Karpas-422 (cell line): ENCODE measurements at regions not wholly inside any gene's neighbourhood (a gene's known extent, or its start where the extent isn't known, plus 50 kb on each side); places are given as distances from the start of the nearest gene placed in this dataset.
"Not testable (repeated sequence)": the region's sequence is repeated elsewhere in the genome, so short reads cannot be mapped to it uniquely, and the experiment has no call there.

Experiments used
- DNase-seq: peaks from one replicate; pipeline ENCODE4 v3.0.0-alpha.2; 2015
- H2AFZ ChIP-seq: fragments of 200-600 bp; sonication (generic); 2 replicates; pipeline ENCODE4 v1.6.1; 2014; ENCODE audit warnings: antibody characterized with exemption, low read length, mixed read lengths
- H3K27ac ChIP-seq: fragments of 200-600 bp; sonication (generic); 2 replicates; pipeline ENCODE4 v1.5.1; 2014; ENCODE audit warnings: mild to moderate bottlenecking, low read length, moderate library complexity
- H3K27me3 ChIP-seq: fragments of 200-600 bp; sonication (generic); 2 replicates; pipeline ENCODE4 v1.6.1; 2014; ENCODE audit warnings: low read length, mixed read lengths
- H3K36me3 ChIP-seq: fragments of 200-600 bp; sonication (generic); 2 replicates; pipeline ENCODE4 v1.6.1; 2014; ENCODE audit warnings: low read length, mixed read lengths; ENCODE audit not compliant: insufficient read depth
- H3K4me1 ChIP-seq: fragments of 200-600 bp; sonication (generic); 2 replicates; pipeline ENCODE4 v1.6.1; 2014; ENCODE audit warnings: mild to moderate bottlenecking, low read length, mixed read lengths
- H3K4me2 ChIP-seq: fragments of 200-600 bp; sonication (generic); 2 replicates; pipeline ENCODE4 v1.6.1; 2014; ENCODE audit warnings: low read length, low read depth, mild to moderate bottlenecking; ENCODE audit not compliant: poor library complexity, severe bottlenecking
- H3K4me3 ChIP-seq: fragments of 200-600 bp; sonication (generic); 2 replicates; pipeline ENCODE4 v1.5.1; 2014; ENCODE audit warnings: mild to moderate bottlenecking, antibody characterized with exemption, low read length, mixed read lengths
- H3K79me2 ChIP-seq: fragments of 200-600 bp; sonication (generic); 2 replicates; pipeline ENCODE4 v1.6.1; 2014; ENCODE audit warnings: mild to moderate bottlenecking, low read length, mixed read lengths
- H3K9ac ChIP-seq: fragments of 200-600 bp; sonication (generic); 2 replicates; pipeline ENCODE4 v1.6.0; 2014; ENCODE audit warnings: low read length
- H3K9me2 ChIP-seq: fragments of 200-600 bp; sonication (generic), shearing (Covaris generic); replicated peaks from 2 replicates; pipeline ENCODE4 v1.6.0; 2014; ENCODE audit warnings: mild to moderate bottlenecking, low read length, moderate library complexity; ENCODE audit not compliant: insufficient read depth
- H3K9me3 ChIP-seq: fragments of 300-700, 200-600 bp; sonication (generic); 2 replicates; pipeline ENCODE4 v1.6.1; 2014; ENCODE audit warnings: low read length, mixed read lengths
- H4K20me1 ChIP-seq: fragments of 200-600 bp; sonication (generic); 2 replicates; pipeline ENCODE4 v1.6.1; 2014; ENCODE audit warnings: mild to moderate bottlenecking, antibody characterized with exemption, low read length, low read depth; ENCODE audit not compliant: insufficient read depth

- no peak overlapping the region for H3K27ac ChIP-seq
- no peak overlapping the region for H2AFZ ChIP-seq
- no peak overlapping the region for H3K4me3 ChIP-seq
- H4K20me1 ChIP-seq = no peaks in the 10 kb centered on the region
- H3K4me2 ChIP-seq = no peak overlapping the region
- no peak overlapping the region for H3K9ac ChIP-seq
- H3K27me3 ChIP-seq = no peaks in the 10 kb centered on the region
- H3K4me1 ChIP-seq = no peaks in the 10 kb centered on the region
- 0 out of 2 replicates have a peak, but pooled peaks cover 2% of the 10 kb centered on the region for H3K9me3 ChIP-seq
- DNase-seq = no peak
- H3K36me3 ChIP-seq = no peaks in the 10 kb centered on the region
- H3K9me2 ChIP-seq = no peaks in the 10 kb centered on the region
- H3K79me2 ChIP-seq = no peaks in the 10 kb centered on the region
Measured at GRCh38 chr5:37954561-37954960, 114.7 kb upstream of the GDNF start.

GRCh38 chr5:37951946-37952721 lies 112.3 kb upstream of the GDNF start:
- Histone ChIP-seq H3K27me3 (no peaks in the 10 kb centered on the region), H3K4me3 (no peak overlapping the region), H3K9me2 (no peaks in the 10 kb centered on the region), H3K4me2 (no peak overlapping the region), H3K9ac (no peak overlapping the region), H3K79me2 (no peaks in the 10 kb centered on the region), H3K9me3 (no peaks in the 10 kb centered on the region), H3K36me3 (no peaks in the 10 kb centered on the region), H4K20me1 (no peaks in the 10 kb centered on the region), H3K27ac (no peak overlapping the region), H2AFZ (no peak overlapping the region), H3K4me1 (no peaks in the 10 kb centered on the region)
- DNase-seq = no peak

- no peak overlapping the region for H3K4me3 ChIP-seq
- H3K9me2 ChIP-seq = no peaks in the 10 kb centered on the region
- no peaks in the 10 kb centered on the region for H3K27me3 ChIP-seq
- H3K9ac ChIP-seq = no peak overlapping the region
- no peak overlapping the region for H3K4me2 ChIP-seq
- no peaks in the 10 kb centered on the region for H3K79me2 ChIP-seq
- no peaks in the 10 kb centered on the region for H4K20me1 ChIP-seq
- DNase-seq = no peak
- no peaks in the 10 kb centered on the region for H3K36me3 ChIP-seq
- no peak overlapping the region for H2AFZ ChIP-seq
- no peaks in the 10 kb centered on the region for H3K4me1 ChIP-seq
- H3K9me3 ChIP-seq = no peaks in the 10 kb centered on the region
- H3K27ac ChIP-seq = no peak overlapping the region
Measured at GRCh38 chr5:37950436-37950835, 110.6 kb upstream of the GDNF start.

- no peak for DNase-seq
- Histone ChIP-seq H3K4me1 (no peaks in the 10 kb centered on the region), H3K9me3 (no peaks in the 10 kb centered on the region), H2AFZ (no peak overlapping the region), H3K27ac (no peak overlapping the region), H3K36me3 (no peaks in the 10 kb centered on the region), H3K9me2 (no peaks in the 10 kb centered on the region), H3K4me3 (no peak overlapping the region), H3K9ac (no peak overlapping the region), H4K20me1 (no peaks in the 10 kb centered on the region), H3K79me2 (no peaks in the 10 kb centered on the region), H3K27me3 (no peaks in the 10 kb centered on the region; the same call in 1 of the 2 replicates), H3K4me2 (no peak overlapping the region)
Measured at GRCh38 chr5:37945446-37945845, 105.6 kb upstream of the GDNF start.

GRCh38 chr5:37943136-37943535 lies 103.3 kb upstream of the GDNF start:
- H3K36me3 ChIP-seq, H3K27ac ChIP-seq, H3K4me1 ChIP-seq, H3K4me2 ChIP-seq, H4K20me1 ChIP-seq, DNase-seq, H3K79me2 ChIP-seq, H3K9me3 ChIP-seq, H3K9me2 ChIP-seq, H3K4me3 ChIP-seq, H2AFZ ChIP-seq, H3K27me3 ChIP-seq, H3K9ac ChIP-seq: not testable (repeated sequence)

GRCh38 chr5:37940931-37941623 lies 101.2 kb upstream of the GDNF start:
- Histone ChIP-seq H3K9me2 (no peaks in the 10 kb centered on the region), H3K4me1 (no peaks in the 10 kb centered on the region), H3K9me3 (no peaks in the 10 kb centered on the region), H4K20me1 (no peaks in the 10 kb centered on the region), H3K27me3 (no peaks in the 10 kb centered on the region; the same call in 1 of the 2 replicates), H3K79me2 (no peaks in the 10 kb centered on the region), H3K9ac (no peak overlapping the region), H2AFZ (no peak overlapping the region), H3K27ac (no peak overlapping the region), H3K4me2 (no peak overlapping the region), H3K36me3 (no peaks in the 10 kb centered on the region), H3K4me3 (no peak overlapping the region)
- DNase-seq = no peak

- no peak overlapping the region for H3K27ac ChIP-seq
- H3K36me3 ChIP-seq = no peaks in the 10 kb centered on the region
- no peak overlapping the region for H2AFZ ChIP-seq
- no peaks in the 10 kb centered on the region for H3K9me3 ChIP-seq
- H4K20me1 ChIP-seq = no peaks in the 10 kb centered on the region
- no peaks in the 10 kb centered on the region for H3K79me2 ChIP-seq
- H3K9ac ChIP-seq = no peak overlapping the region
- H3K9me2 ChIP-seq = no peaks in the 10 kb centered on the region
- H3K4me2 ChIP-seq = no peak overlapping the region
- H3K4me3 ChIP-seq = no peak overlapping the region
- H3K4me1 ChIP-seq = no peaks in the 10 kb centered on the region
- no peak for DNase-seq
- no peaks in the 10 kb centered on the region; the same call in 1 of the 2 replicates for H3K27me3 ChIP-seq
Measured at GRCh38 chr5:37938861-37939260, 99.0 kb upstream of the GDNF start.

- H3K4me3 ChIP-seq = no peak overlapping the region
- no peaks in the 10 kb centered on the region for H3K36me3 ChIP-seq
- no peaks in the 10 kb centered on the region for H3K9me2 ChIP-seq
- no peaks in the 10 kb centered on the region for H3K79me2 ChIP-seq
- DNase-seq = no peak
- no peak overlapping the region for H2AFZ ChIP-seq
- H3K27me3 ChIP-seq = no peaks in the 10 kb centered on the region; the same call in 1 of the 2 replicates
- no peak overlapping the region for H3K4me2 ChIP-seq
- no peaks in the 10 kb centered on the region for H3K9me3 ChIP-seq
- H3K27ac ChIP-seq = no peak overlapping the region
- H3K4me1 ChIP-seq = no peaks in the 10 kb centered on the region
- H4K20me1 ChIP-seq = no peaks in the 10 kb centered on the region
- H3K9ac ChIP-seq = no peak overlapping the region
Measured at GRCh38 chr5:37938076-37938852, 98.4 kb upstream of the GDNF start.
